OCI-LY7 (cell line): ENCODE measurements at regions not wholly inside any gene's neighbourhood (a gene's known extent, or its start where the extent isn't known, plus 50 kb on each side); places are given as distances from the start of the nearest gene placed in this dataset.

Experiments
- EZH2phosphoT487 ChIP-seq: fragments of 200-600 bp; sonication (generic); IDR thresholded peaks from 2 replicates; pipeline ENCODE4 v1.6.1; 2018; ENCODE audit warnings: low read depth, borderline replicate concordance, mild to moderate bottlenecking, mixed run types, antibody characterized with exemption, low read length, moderate library complexity, mixed read lengths
- TF ChIP-seq, protein P1 (sequence below): fragments of 200-600 bp; sonication (generic); conservative IDR thresholded peaks from 2 replicates; pipeline ENCODE4 v1.5.1; 2014; ENCODE audit warnings: mild to moderate bottlenecking, antibody characterized with exemption, low read length, moderate library complexity, mixed read lengths

DNA sequence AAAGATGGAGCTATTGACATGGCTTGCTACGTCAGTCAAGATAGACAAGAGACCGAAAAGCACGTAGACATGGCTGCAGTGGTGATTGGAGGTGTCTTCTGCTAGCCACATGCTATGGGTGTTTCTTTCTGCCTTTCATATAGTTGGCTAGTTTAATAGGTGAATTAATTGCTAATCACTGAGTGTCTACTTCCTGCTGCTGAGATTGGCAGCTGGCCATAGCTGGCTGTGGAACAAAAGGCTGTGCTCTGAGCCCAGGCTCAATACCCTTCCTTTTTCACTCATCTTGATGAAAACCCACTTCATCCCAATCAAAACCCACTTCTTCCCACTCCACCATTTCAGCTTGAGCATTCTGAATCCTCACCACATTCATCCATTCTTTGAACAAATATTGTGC, 221.4 kb upstream of the MAF start:
- no peak for TF ChIP-seq EZH2phosphoT487
- TF ChIP-seq, protein P1, sequence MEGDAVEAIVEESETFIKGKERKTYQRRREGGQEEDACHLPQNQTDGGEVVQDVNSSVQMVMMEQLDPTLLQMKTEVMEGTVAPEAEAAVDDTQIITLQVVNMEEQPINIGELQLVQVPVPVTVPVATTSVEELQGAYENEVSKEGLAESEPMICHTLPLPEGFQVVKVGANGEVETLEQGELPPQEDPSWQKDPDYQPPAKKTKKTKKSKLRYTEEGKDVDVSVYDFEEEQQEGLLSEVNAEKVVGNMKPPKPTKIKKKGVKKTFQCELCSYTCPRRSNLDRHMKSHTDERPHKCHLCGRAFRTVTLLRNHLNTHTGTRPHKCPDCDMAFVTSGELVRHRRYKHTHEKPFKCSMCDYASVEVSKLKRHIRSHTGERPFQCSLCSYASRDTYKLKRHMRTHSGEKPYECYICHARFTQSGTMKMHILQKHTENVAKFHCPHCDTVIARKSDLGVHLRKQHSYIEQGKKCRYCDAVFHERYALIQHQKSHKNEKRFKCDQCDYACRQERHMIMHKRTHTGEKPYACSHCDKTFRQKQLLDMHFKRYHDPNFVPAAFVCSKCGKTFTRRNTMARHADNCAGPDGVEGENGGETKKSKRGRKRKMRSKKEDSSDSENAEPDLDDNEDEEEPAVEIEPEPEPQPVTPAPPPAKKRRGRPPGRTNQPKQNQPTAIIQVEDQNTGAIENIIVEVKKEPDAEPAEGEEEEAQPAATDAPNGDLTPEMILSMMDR: no peak
